ENCODE measurements at regions not wholly inside any gene's neighbourhood (a gene's known extent, or its start where the extent isn't known, plus 50 kb on each side); places are given as distances from the start of the nearest gene placed in this dataset.
"Not testable (repeated sequence)": the region's sequence is repeated elsewhere in the genome, so short reads cannot be mapped to it uniquely, and the experiment has no call there.

DNA sequence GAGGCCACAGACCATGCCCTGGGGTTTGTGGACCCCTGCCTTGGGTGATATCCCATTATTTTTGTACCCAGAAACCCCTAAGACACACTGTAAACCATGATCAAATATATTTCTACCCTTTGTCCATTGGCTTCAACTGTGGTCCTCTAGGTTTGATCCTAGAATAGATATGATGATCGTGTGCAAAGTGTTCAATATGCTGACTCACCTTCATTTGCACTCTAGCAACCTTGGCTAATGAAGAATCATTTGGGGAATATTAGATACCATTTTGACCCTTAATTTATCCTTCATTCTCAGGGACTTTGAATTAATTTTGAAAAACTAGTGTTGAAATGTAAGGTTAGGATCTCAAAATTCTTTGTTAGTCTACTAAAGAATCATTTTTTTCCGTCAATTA lies 73.1 kb upstream of the RAP1B start:
- Mint-ChIP-seq H3K4me3 (no peak overlapping the region), H3K36me3 (no peaks in the 10 kb centered on the region), H3K4me1 (ENCODE audit: unreplicated experiment) (no peaks in the 10 kb centered on the region), H3K9me3 (peaks cover 7% of the 10 kb centered on the region), H3K27ac (no peak overlapping the region), H3K27me3 (no peaks in the 10 kb centered on the region)
- TF ChIP-seq, protein P1, sequence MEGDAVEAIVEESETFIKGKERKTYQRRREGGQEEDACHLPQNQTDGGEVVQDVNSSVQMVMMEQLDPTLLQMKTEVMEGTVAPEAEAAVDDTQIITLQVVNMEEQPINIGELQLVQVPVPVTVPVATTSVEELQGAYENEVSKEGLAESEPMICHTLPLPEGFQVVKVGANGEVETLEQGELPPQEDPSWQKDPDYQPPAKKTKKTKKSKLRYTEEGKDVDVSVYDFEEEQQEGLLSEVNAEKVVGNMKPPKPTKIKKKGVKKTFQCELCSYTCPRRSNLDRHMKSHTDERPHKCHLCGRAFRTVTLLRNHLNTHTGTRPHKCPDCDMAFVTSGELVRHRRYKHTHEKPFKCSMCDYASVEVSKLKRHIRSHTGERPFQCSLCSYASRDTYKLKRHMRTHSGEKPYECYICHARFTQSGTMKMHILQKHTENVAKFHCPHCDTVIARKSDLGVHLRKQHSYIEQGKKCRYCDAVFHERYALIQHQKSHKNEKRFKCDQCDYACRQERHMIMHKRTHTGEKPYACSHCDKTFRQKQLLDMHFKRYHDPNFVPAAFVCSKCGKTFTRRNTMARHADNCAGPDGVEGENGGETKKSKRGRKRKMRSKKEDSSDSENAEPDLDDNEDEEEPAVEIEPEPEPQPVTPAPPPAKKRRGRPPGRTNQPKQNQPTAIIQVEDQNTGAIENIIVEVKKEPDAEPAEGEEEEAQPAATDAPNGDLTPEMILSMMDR (conservative IDR thresholded peaks at IDR 0.05): no peak
- no peak for DNase-seq (ENCODE audit: extremely low spot score, unreplicated experiment)

GRCh38 chr12:68538726-68539614 lies 71.7 kb upstream of the RAP1B start:
- no peak for DNase-seq (ENCODE audit: extremely low spot score, unreplicated experiment)
- no peak overlapping the region for H3K4me3 Mint-ChIP-seq
- H3K27me3 Mint-ChIP-seq: no peaks in the 10 kb centered on the region
- H3K36me3 Mint-ChIP-seq: no peaks in the 10 kb centered on the region
- H3K9me3 Mint-ChIP-seq: peaks cover 7% of the 10 kb centered on the region
- H3K4me1 Mint-ChIP-seq (ENCODE audit: unreplicated experiment): no peaks in the 10 kb centered on the region
- TF ChIP-seq, protein P1 (conservative IDR thresholded peaks at IDR 0.05): no peak
- no peak overlapping the region for H3K27ac Mint-ChIP-seq

GRCh38 chr12:68539615-68539952 lies 71.1 kb upstream of the RAP1B start:
- Mint-ChIP-seq H3K9me3 (peaks cover 7% of the 10 kb centered on the region), H3K4me1 (ENCODE audit: unreplicated experiment) (no peaks in the 10 kb centered on the region), H3K4me3 (no peak overlapping the region), H3K36me3 (no peaks in the 10 kb centered on the region), H3K27me3 (no peaks in the 10 kb centered on the region), H3K27ac (no peak overlapping the region)
- DNase-seq (ENCODE audit: extremely low spot score, unreplicated experiment): no peak
- TF ChIP-seq, protein P1 (conservative IDR thresholded peaks at IDR 0.05): no peak

GRCh38 chr12:68540768-68541167 lies 69.9 kb upstream of the RAP1B start:
- H3K9me3 Mint-ChIP-seq; H3K4me3 Mint-ChIP-seq; H3K27ac Mint-ChIP-seq; H3K4me1 Mint-ChIP-seq (ENCODE audit: unreplicated experiment); DNase-seq (ENCODE audit: extremely low spot score, unreplicated experiment); H3K36me3 Mint-ChIP-seq; H3K27me3 Mint-ChIP-seq: not testable (repeated sequence)

GRCh38 chr12:68547318-68547717 lies 63.4 kb upstream of the RAP1B start:
- not testable (repeated sequence) for H3K36me3 Mint-ChIP-seq; H3K4me3 Mint-ChIP-seq; DNase-seq (ENCODE audit: extremely low spot score, unreplicated experiment)

GRCh38 chr12:68552605-68553195 lies 58.0 kb upstream of the RAP1B start:
- not testable (repeated sequence) for H3K27ac Mint-ChIP-seq

More at GRCh38 chr12:68547318-68547717, 63.4 kb upstream of the RAP1B start:
- H3K27ac Mint-ChIP-seq; H3K4me1 Mint-ChIP-seq (ENCODE audit: unreplicated experiment); H3K27me3 Mint-ChIP-seq: not testable (repeated sequence)
- H3K9me3 Mint-ChIP-seq: peaks cover 15% of the 10 kb centered on the region

GRCh38 chr12:68557011-68557730 lies 53.5 kb upstream of the RAP1B start:
- DNase-seq (ENCODE audit: extremely low spot score, unreplicated experiment): no peak
- H3K9me3 Mint-ChIP-seq: no peaks in the 10 kb centered on the region
- H3K27ac Mint-ChIP-seq: no peak overlapping the region
- peaks cover under 1% of the 10 kb centered on the region for H3K27me3 Mint-ChIP-seq
- TF ChIP-seq, protein P1 (conservative IDR thresholded peaks at IDR 0.05): no peak
- H3K4me3 Mint-ChIP-seq: no peak overlapping the region
- H3K4me1 Mint-ChIP-seq (ENCODE audit: unreplicated experiment): no peaks in the 10 kb centered on the region
- H3K36me3 Mint-ChIP-seq: no peaks in the 10 kb centered on the region

More at GRCh38 chr12:68552605-68553195, 58.0 kb upstream of the RAP1B start:
- not testable (repeated sequence) for H3K27me3 Mint-ChIP-seq; H3K9me3 Mint-ChIP-seq; H3K36me3 Mint-ChIP-seq; DNase-seq (ENCODE audit: extremely low spot score, unreplicated experiment); H3K4me3 Mint-ChIP-seq; H3K4me1 Mint-ChIP-seq (ENCODE audit: unreplicated experiment)
